ENCODE measurements at regions not wholly inside any gene's neighbourhood (a gene's known extent, or its start where the extent isn't known, plus 50 kb on each side); places are given as distances from the start of the nearest gene placed in this dataset.

DNA sequence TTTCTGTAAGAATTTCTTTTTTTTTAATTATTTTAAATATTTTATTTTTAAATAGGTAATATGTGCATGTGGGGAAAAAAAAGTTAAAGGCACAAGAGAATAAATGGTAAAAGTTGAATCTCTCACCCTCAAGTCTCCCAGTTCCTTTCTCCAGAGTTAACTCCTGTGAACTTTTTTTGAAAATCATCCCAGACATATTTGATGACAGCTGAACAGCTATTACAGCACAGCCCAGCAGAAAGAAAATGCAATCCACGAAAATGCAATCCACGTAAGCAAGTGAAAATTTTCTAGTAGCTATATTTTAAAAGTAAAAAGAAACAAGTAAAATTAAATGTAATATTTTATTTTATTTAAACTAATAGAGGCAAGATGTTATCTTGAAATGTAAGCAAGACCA is 310.0 kb upstream of the RUNX1 start:
- TF ChIP-seq POLR2AphosphoS5 (IDR thresholded peaks at IDR 0.05; ENCODE audit: low read depth, low read length) (no peak), POLR2A (IDR thresholded peaks at IDR 0.05; ENCODE audit: low read depth, low read length) (no peak)

All from GM12892 (cell line).